Neural cell (in vitro differentiated cells): ENCODE measurements at regions not wholly inside any gene's neighbourhood (a gene's known extent, or its start where the extent isn't known, plus 50 kb on each side); places are given as distances from the start of the nearest gene placed in this dataset.

ENCODE experiments used
- CTCF ChIP-seq: fragments of 450-650 bp; IDR thresholded peaks from 2 replicates; pipeline ENCODE4 v1.5.1; 2014; ENCODE audit warnings: antibody characterized with exemption, mild to moderate bottlenecking, moderate library complexity; ENCODE audit not compliant: poor library complexity, severe bottlenecking
- POLR2AphosphoS5 ChIP-seq: IDR thresholded peaks from 2 replicates; pipeline ENCODE4 v1.6.1; 2012
- TAF1 ChIP-seq: IDR thresholded peaks from 2 replicates; pipeline ENCODE4 v1.6.1; 2012; ENCODE audit warnings: low read depth

DNA sequence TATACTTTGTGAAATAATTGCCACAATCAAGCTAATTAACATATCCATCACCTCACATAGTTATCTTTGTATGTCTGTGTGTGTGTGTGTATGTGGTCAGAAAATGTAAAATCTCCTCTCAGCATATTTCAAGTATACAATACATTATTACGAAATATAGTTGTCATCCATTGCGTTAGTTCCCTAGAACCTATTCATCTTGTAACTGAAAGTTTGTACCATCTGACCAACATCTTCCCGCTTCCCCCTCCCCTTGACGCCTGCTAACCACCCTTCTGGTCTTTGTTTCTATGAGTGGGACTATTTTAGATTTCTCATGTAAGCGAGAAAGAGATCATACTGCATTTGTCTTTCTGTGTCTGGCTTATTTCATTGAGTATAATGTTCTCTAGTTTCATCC, 455.3 kb downstream of the KCNT2 start:
- TF ChIP-seq CTCF (no peak), POLR2AphosphoS5 (no peak), TAF1 (no peak)
